ENCODE measurements at regions not wholly inside any gene's neighbourhood (a gene's known extent, or its start where the extent isn't known, plus 50 kb on each side); places are given as distances from the start of the nearest gene placed in this dataset.

GRCh38 chr17:34486761-34487160, 92.6 kb upstream of the TMEM132E start:
- H2BK15ac ChIP-seq (ENCODE audit: low read depth, low read length) = no peak overlapping the region
- no peak overlapping the region for H3K27ac ChIP-seq (ENCODE audit: insufficient read length, low read depth, low read length)
- H2BK12ac ChIP-seq (ENCODE audit: insufficient read length, low read depth, low read length) = no peak overlapping the region
- H3K14ac ChIP-seq (ENCODE audit: insufficient read depth, low read length) = no peak overlapping the region
- no peaks in the 10 kb centered on the region for H3K79me1 ChIP-seq (ENCODE audit: insufficient read depth, low read depth, low read length, poor library complexity, severe bottlenecking)
- H2BK20ac ChIP-seq (ENCODE audit: low read depth, low read length, poor library complexity, severe bottlenecking) = no peak overlapping the region
- no peak overlapping the region for H2BK120ac ChIP-seq (ENCODE audit: low read depth, low read length, poor library complexity, severe bottlenecking)
- H3K18ac ChIP-seq (ENCODE audit: insufficient read length, low read depth, low read length) = no peak overlapping the region
- H3T11ph ChIP-seq (ENCODE audit: low read length) = no peak overlapping the region
- Mint-ChIP-seq H3K36me3 (ENCODE audit: insufficient read depth in 1 of 3, low read depth in 3 of 3) (no peaks in the 10 kb centered on the region), H3K9me3 (no peaks in the 10 kb centered on the region), H3K4me1 (peaks cover 3 to 12% of the 10 kb centered on the region in 2 experiments), H3K4me3 (no peak overlapping the region), H3K27me3 (ENCODE audit: low read depth) (peaks cover 41% of the 10 kb centered on the region), H3K27ac (no peak overlapping the region; a peak in 1 of 7 replicates)
- H3K23ac ChIP-seq (ENCODE audit: insufficient read length, low read depth, low read length) = no peak overlapping the region
- H3K4me1 ChIP-seq (ENCODE audit: insufficient read depth, low read length) = no peaks in the 10 kb centered on the region
- H2BK5ac ChIP-seq (ENCODE audit: insufficient read length, low read length) = no peak overlapping the region
- H3K4ac ChIP-seq (ENCODE audit: low read depth, low read length) = no peak overlapping the region
- no peak overlapping the region for H3K4me2 ChIP-seq (ENCODE audit: insufficient read depth, insufficient read length, low read length)
- TF ChIP-seq, protein P1, sequence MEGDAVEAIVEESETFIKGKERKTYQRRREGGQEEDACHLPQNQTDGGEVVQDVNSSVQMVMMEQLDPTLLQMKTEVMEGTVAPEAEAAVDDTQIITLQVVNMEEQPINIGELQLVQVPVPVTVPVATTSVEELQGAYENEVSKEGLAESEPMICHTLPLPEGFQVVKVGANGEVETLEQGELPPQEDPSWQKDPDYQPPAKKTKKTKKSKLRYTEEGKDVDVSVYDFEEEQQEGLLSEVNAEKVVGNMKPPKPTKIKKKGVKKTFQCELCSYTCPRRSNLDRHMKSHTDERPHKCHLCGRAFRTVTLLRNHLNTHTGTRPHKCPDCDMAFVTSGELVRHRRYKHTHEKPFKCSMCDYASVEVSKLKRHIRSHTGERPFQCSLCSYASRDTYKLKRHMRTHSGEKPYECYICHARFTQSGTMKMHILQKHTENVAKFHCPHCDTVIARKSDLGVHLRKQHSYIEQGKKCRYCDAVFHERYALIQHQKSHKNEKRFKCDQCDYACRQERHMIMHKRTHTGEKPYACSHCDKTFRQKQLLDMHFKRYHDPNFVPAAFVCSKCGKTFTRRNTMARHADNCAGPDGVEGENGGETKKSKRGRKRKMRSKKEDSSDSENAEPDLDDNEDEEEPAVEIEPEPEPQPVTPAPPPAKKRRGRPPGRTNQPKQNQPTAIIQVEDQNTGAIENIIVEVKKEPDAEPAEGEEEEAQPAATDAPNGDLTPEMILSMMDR (conservative IDR thresholded peaks at IDR 0.05) = no peak
- H3K23me2 ChIP-seq (ENCODE audit: insufficient read length, low read depth, low read length, poor library complexity, severe bottlenecking) = no peaks in the 10 kb centered on the region
- H4K20me1 ChIP-seq (ENCODE audit: control insufficient read depth, insufficient read depth, insufficient read length) = peaks cover 2% of the 10 kb centered on the region
- no peak overlapping the region for H2AFZ ChIP-seq (ENCODE audit: low read length)
- H4K5ac ChIP-seq (ENCODE audit: insufficient read length, low read depth, low read length) = no peak overlapping the region
- H2AK5ac ChIP-seq (ENCODE audit: insufficient read length, low read length) = no peak overlapping the region
- no peaks in the 10 kb centered on the region for H3K9me3 ChIP-seq (ENCODE audit: control insufficient read depth, low read depth, low read length)
- no peak for DNase-seq
- H4K8ac ChIP-seq (replicated peaks; ENCODE audit: insufficient read length, low read depth, low read length) = no peak overlapping the region
- no peak overlapping the region for H3K9ac ChIP-seq (ENCODE audit: extremely low read depth, insufficient read length, low read length)
- no peaks in the 10 kb centered on the region; the same call in 1 of the 2 replicates for H3K27me3 ChIP-seq (ENCODE audit: insufficient read depth, low read length)
- H3K79me2 ChIP-seq (ENCODE audit: insufficient read depth, low read length) = no peaks in the 10 kb centered on the region
- H4K91ac ChIP-seq (ENCODE audit: insufficient read length, low read depth, low read length) = no peak overlapping the region
- WGBS (ENCODE audit: extremely low coverage, insufficient read length, low lambda C conversion rate) = no CpG with 5 or more reads among the region's 8 CpGs
- no peak overlapping the region for H3K56ac ChIP-seq (ENCODE audit: insufficient read length, low read depth, low read length)
